Endodermal cell (in vitro differentiated cells): ENCODE measurements at regions not wholly inside any gene's neighbourhood (a gene's known extent, or its start where the extent isn't known, plus 50 kb on each side); places are given as distances from the start of the nearest gene placed in this dataset.

Experiments
- DNase-seq: peaks from one replicate; pipeline ENCODE4 v3.0.0-alpha.2; 2017
- H3K27ac ChIP-seq: 2 replicates; pipeline ENCODE4 v1.5.1; 2013; ENCODE audit warnings: mild to moderate bottlenecking, low read depth, low read length, moderate library complexity
- H3K27me3 ChIP-seq: 2 replicates; pipeline ENCODE4 v1.6.1; 2013; ENCODE audit warnings: mild to moderate bottlenecking, low read length, moderate library complexity; ENCODE audit not compliant: insufficient read depth, control insufficient read depth, poor library complexity, severe bottlenecking
- H3K36me3 ChIP-seq: 2 replicates; pipeline ENCODE4 v1.7.0; 2013; ENCODE audit warnings: mild to moderate bottlenecking, low read length, moderate library complexity; ENCODE audit not compliant: control insufficient read depth, insufficient read depth
- H3K4me1 ChIP-seq: one replicate; pipeline ENCODE4 v1.7.0; 2013; ENCODE audit warnings: low read length; ENCODE audit not compliant: control insufficient read depth, insufficient read depth
- H3K4me3 ChIP-seq: 2 replicates; pipeline ENCODE4 v1.5.1; 2013; ENCODE audit warnings: mild to moderate bottlenecking, low read length, moderate library complexity
- H3K9ac ChIP-seq: 2 replicates; pipeline ENCODE4 v1.6.1; 2013; ENCODE audit warnings: mild to moderate bottlenecking, low read length, moderate library complexity; ENCODE audit not compliant: poor library complexity, severe bottlenecking; ENCODE audit errors: extremely low read depth
- H3K9me3 ChIP-seq: 2 replicates; pipeline ENCODE4 v1.6.1; 2013; ENCODE audit warnings: mild to moderate bottlenecking, low read length, moderate library complexity; ENCODE audit not compliant: control insufficient read depth
- H3K27ac Mint-ChIP-seq: 2 replicates; pipeline ENCODE4 v1.8.0; 2020; ENCODE audit warnings: mixed read lengths
- H3K27me3 Mint-ChIP-seq: 2 replicates; pipeline ENCODE4 v1.8.0; 2021; ENCODE audit warnings: mild to moderate bottlenecking, mixed read lengths; ENCODE audit not compliant: insufficient read depth
- H3K36me3 Mint-ChIP-seq: 2 replicates; pipeline ENCODE4 v1.8.0; 2020; ENCODE audit warnings: low read depth, mixed read lengths
- H3K4me1 Mint-ChIP-seq: 2 replicates; pipeline ENCODE4 v1.8.0; 2020; ENCODE audit warnings: mixed read lengths
- H3K4me3 Mint-ChIP-seq: 2 replicates; pipeline ENCODE4 v1.8.0; 2020; ENCODE audit warnings: mild to moderate bottlenecking, moderate library complexity, mixed read lengths
- H3K9me3 Mint-ChIP-seq: 2 replicates; pipeline ENCODE4 v1.8.0; 2020; ENCODE audit warnings: mild to moderate bottlenecking, mixed read lengths
- CTCF ChIP-seq: fragments of 200-600 bp; sonication (generic); conservative IDR thresholded peaks from 2 replicates; pipeline ENCODE4 v1.5.0; 2021; ENCODE audit warnings: antibody characterized with exemption, mild to moderate bottlenecking
- WGBS, 2 experiments: methylation state at CpG; one replicate each; pipeline versions ENCODE4 v1.1.5 to v1.1.7; 2013; ENCODE audit warnings: missing lambda C conversion rate in 2 of 2, mixed read lengths in 1 of 2; ENCODE audit not compliant: insufficient coverage in 1 of 2, insufficient read length in 1 of 2; 5-methylcytosine and 5-hydroxymethylcytosine counted together

GRCh38 chr6:23511817-23512216, 614.2 kb upstream of the NRSN1 start:
- H3K36me3 Mint-ChIP-seq, result no peaks in the 10 kb centered on the region
- no peak overlapping the region for H3K27ac ChIP-seq
- no peaks in the 10 kb centered on the region for H3K9me3 ChIP-seq
- peaks cover 11% of the 10 kb centered on the region for H3K4me1 Mint-ChIP-seq
- 89 to 100% methylated on average over 1 of the region's 1 CpG for WGBS, 2 experiments
- no peaks in the 10 kb centered on the region for H3K4me1 ChIP-seq
- no peak for TF ChIP-seq CTCF
- no peaks in the 10 kb centered on the region for H3K9me3 Mint-ChIP-seq
- no peak overlapping the region for H3K4me3 Mint-ChIP-seq
- DNase-seq, result peak; percentile 44
- H3K27me3 ChIP-seq, result no peaks in the 10 kb centered on the region
- H3K9ac ChIP-seq, result no peak overlapping the region
- no peak overlapping the region for H3K4me3 ChIP-seq
- H3K27ac Mint-ChIP-seq, result no peak overlapping the region
- no peaks in the 10 kb centered on the region for H3K36me3 ChIP-seq
- H3K27me3 Mint-ChIP-seq, result no peaks in the 10 kb centered on the region

- Mint-ChIP-seq H3K4me3 (no peak overlapping the region), H3K27me3 (no peaks in the 10 kb centered on the region), H3K36me3 (no peaks in the 10 kb centered on the region), H3K9me3 (no peaks in the 10 kb centered on the region), H3K27ac (no peak overlapping the region), H3K4me1 (no peaks in the 10 kb centered on the region)
- DNase-seq, result peak; percentile 55
- H3K27me3 ChIP-seq, result no peaks in the 10 kb centered on the region
- no peak overlapping the region for H3K4me3 ChIP-seq
- no peaks in the 10 kb centered on the region for H3K36me3 ChIP-seq
- H3K27ac ChIP-seq, result no peak overlapping the region
- no peak for TF ChIP-seq CTCF
- no peak overlapping the region for H3K9ac ChIP-seq
- 83 to 93% methylated on average over 6 of the region's 6 CpGs for WGBS, 2 experiments
- H3K9me3 ChIP-seq, result no peaks in the 10 kb centered on the region
- no peaks in the 10 kb centered on the region for H3K4me1 ChIP-seq
Observed at GRCh38 chr6:23518294-23518693, 607.7 kb upstream of the NRSN1 start.

GRCh38 chr6:23522792-23523547, 603.0 kb upstream of the NRSN1 start:
- no peak overlapping the region for H3K4me3 ChIP-seq
- Mint-ChIP-seq H3K4me3 (no peak overlapping the region), H3K27me3 (no peaks in the 10 kb centered on the region), H3K36me3 (no peaks in the 10 kb centered on the region), H3K9me3 (no peaks in the 10 kb centered on the region), H3K4me1 (no peaks in the 10 kb centered on the region), H3K27ac (no peak overlapping the region)
- no peak overlapping the region for H3K27ac ChIP-seq
- H3K9ac ChIP-seq, result no peak overlapping the region
- no peaks in the 10 kb centered on the region for H3K9me3 ChIP-seq
- H3K36me3 ChIP-seq, result no peaks in the 10 kb centered on the region
- no peaks in the 10 kb centered on the region for H3K4me1 ChIP-seq
- TF ChIP-seq CTCF, result no peak
- H3K27me3 ChIP-seq, result no peaks in the 10 kb centered on the region
- 92 to 93% methylated on average over 7 to 11 of the region's 11 CpGs for WGBS, 2 experiments
- DNase-seq, result no peak
